Left cardiac atrium (tissue), 4 donors: ENCODE measurements at regions not wholly inside any gene's neighbourhood (a gene's known extent, or its start where the extent isn't known, plus 50 kb on each side); places are given as distances from the start of the nearest gene placed in this dataset.
A peak's percentile ranks its signal among the peaks of the same experiment; 100 is the strongest.

Experiments
- ATAC-seq, 2 donors: fragments of 200-7000 bp; cut with Tn5 transposase; one replicate each; pipeline ENCODE4 v1.9.1; 2020; ENCODE audit warnings: mild to moderate bottlenecking in 2 of 2, moderate library complexity in 2 of 2
- DNase-seq: peaks from one replicate; pipeline ENCODE4 v3.0.0-alpha.2; 2020
- intact Hi-C, 2 donors: fragments of 100-400 bp; cut with DNase I; formaldehyde crosslinking; loops; one replicate each; pipeline versions ENCODE4 v1.14.1 to v1.15.1; 2022 to 2023
- donor health status: DM: no; HTN: yes; CAD: no.
- donor health status: DM: no; HTN: yes; CAD: no; lungs with severe emphysema.
- donor health status: DM: yes; HTN: yes; CAD: no.
- donor health status: Dilated cardiomyopathy.

- intact Hi-C loops, result loop anchor here in 1 of 2 donors (5.0 to 10.0 kb wide), 2 partner anchors 95 to 182 kb away; partner anchors contain the start of gene ZMIZ1
- DNase-seq (peak; percentile 88), ATAC-seq (peak; percentile 67 to 81)
Observed at GRCh38 chr10:78972160-78972946, 96.4 kb upstream of the ZMIZ1 start.

DNA sequence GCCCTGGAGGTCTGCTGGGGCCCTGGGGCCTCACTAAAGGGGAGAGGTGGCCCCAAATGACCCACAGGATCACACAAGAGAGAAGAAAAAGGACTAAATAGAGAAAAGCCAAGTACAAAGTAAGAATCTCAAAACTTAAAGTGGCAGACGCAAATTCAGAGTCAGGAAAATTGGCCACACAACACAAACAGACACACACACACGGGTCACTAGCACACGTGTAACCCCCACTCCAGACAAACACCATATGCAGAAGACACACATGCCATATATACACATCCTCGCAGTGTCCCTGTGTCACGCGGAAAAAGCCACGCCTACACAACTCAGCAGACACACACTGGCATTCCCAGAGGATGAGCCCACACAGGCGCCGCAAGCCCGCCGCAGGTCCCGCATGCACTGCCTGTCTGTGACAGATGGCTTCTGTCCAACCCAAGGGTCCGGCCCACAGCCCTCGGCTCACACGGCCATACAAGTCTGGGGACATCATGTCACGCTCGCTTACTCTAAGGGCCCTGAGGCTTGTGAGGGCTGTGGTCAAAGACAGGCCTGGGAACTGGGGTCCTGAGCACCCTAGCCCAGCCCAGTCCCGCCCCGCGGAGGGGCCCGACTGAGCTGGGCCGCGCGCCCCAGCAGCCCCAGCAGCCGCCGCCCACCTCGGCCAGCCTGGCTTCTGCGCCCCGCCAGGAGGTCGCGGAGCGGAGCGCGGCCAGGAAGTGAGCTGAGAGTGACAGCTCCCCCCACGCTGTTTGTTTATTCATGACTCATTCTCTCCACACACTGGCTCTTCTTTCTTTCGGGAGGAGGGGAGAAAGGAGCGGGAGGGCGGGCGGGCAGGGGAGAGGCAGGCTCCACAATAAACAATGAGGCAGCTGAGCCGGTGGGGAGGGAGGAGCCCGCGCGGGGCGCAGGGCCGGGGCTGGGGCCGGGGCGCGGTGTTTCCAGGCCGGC lies 95.5 kb upstream of the ZMIZ1 start:
- intact Hi-C loops, result loop anchor here in 1 of 2 donors (5.0 to 10.0 kb wide), 2 partner anchors 94 to 182 kb away; partner anchors contain the start of gene ZMIZ1
- ATAC-seq (peak; percentile 70 to 79), DNase-seq (peak; percentile 88)

- DNase-seq (peak; percentile 81), ATAC-seq (peak; percentile 28 to 69)
- intact Hi-C loops, result loop anchor here in 1 of 2 donors (5.0 to 10.0 kb wide), 2 partner anchors 93 to 181 kb away; partner anchors contain the start of gene ZMIZ1
Observed at GRCh38 chr10:78973901-78974616, 94.7 kb upstream of the ZMIZ1 start.

- intact Hi-C loops, result loop anchor here in 1 of 2 donors (5.0 to 10.0 kb wide), 3 partner anchors 93 to 223 kb away; partner anchors contain the start of gene ZMIZ1
- ATAC-seq (peak; percentile 6 to 9), DNase-seq (peak; percentile 66)
Observed at GRCh38 chr10:78974617-78975317, 94.0 kb upstream of the ZMIZ1 start.

DNA sequence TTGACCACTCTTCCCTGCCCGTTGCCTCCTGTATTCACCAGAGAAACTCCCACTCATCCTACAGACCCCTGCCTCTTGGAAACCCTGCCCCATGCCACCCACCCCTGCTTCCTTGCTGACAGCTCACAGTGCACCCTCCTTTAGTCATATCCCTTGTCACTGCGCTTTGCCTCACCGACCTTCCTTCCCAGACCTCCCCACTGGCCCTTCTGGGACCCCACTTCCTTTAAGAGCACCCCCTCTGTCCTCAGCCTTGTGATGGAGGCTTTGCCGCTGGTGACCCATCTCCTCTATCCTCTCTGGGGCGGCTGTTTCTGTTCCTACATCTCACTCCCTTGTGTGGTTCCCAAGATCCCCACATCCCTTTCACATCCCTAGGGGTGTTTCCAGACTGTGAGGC lies 92.8 kb upstream of the ZMIZ1 start:
- ATAC-seq, result no peak
- intact Hi-C loops, result loop anchor here in 1 of 2 donors (5.0 to 10.0 kb wide), 2 partner anchors 179 to 221 kb away; no protein-coding TSS in a partner anchor
- no peak for DNase-seq

GRCh38 chr10:78976825-78977755 lies 91.7 kb upstream of the ZMIZ1 start:
- DNase-seq (no peak), ATAC-seq (no peak)
- intact Hi-C loops, result loop anchor here in 1 of 2 donors (5.0 to 10.0 kb wide), 2 partner anchors 178 to 220 kb away; no protein-coding TSS in a partner anchor

GRCh38 chr10:78979938-78980337 lies 88.8 kb upstream of the ZMIZ1 start:
- no peak for DNase-seq
- ATAC-seq, result no peak
- intact Hi-C loops, result loop anchor here in 1 of 2 donors (5.0 to 10.0 kb wide), 2 partner anchors 175 to 217 kb away; no protein-coding TSS in a partner anchor

DNA sequence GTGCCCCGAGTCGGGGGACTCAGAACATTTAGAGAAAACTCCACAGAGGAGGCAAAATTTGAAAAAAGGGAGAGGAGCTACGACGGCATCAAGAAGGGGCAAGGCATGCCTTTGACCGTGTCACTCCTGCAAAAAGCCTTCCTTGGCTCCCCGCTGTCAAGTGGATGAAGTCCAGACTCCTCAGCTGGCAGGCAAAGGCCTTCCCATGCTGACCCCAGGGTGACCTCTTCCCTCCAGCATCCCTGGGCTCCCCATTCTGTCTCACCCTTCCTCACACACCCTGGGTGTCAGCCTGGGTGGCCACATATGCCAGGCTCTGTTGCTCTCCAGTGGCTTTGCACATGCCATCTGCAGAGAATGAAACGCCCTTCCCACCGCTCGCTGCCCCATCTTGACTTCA lies 88.4 kb upstream of the ZMIZ1 start:
- intact Hi-C loops, result no loop called here
- DNase-seq, result no peak
- ATAC-seq, result no peak

- DNase-seq (no peak), ATAC-seq (no peak)
- intact Hi-C loops, result no loop called here
Observed at GRCh38 chr10:78980815-78981214, 88.0 kb upstream of the ZMIZ1 start.

GRCh38 chr10:78981257-78981969 lies 87.4 kb upstream of the ZMIZ1 start:
- ATAC-seq (no peak), DNase-seq (no peak)
- intact Hi-C loops, result no loop called here

GRCh38 chr10:78981970-78982281 lies 86.8 kb upstream of the ZMIZ1 start:
- no peak for DNase-seq
- ATAC-seq, result peak; percentile 64 to 84
- intact Hi-C loops, result no loop called here

DNA sequence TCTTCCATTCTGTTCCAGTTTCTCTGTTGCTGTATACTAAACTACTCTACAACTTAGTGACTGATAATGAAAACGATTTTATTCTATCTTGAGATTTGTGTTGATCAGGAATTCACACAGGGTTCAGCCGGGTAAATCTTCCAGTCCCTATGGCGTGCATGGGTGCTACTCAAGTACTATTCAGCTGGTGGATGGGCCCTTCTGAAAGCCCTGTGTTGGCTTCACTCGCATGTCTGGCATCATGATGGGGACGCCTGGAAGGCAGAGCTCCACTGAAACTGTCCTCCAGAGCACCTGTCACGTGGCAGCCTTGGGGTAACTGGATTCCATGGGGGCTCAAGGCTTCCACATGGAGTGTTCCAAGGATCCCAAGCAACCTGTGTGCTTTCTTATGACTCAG lies 86.0 kb upstream of the ZMIZ1 start:
- ATAC-seq (no peak), DNase-seq (no peak)
- intact Hi-C loops, result no loop called here

DNA sequence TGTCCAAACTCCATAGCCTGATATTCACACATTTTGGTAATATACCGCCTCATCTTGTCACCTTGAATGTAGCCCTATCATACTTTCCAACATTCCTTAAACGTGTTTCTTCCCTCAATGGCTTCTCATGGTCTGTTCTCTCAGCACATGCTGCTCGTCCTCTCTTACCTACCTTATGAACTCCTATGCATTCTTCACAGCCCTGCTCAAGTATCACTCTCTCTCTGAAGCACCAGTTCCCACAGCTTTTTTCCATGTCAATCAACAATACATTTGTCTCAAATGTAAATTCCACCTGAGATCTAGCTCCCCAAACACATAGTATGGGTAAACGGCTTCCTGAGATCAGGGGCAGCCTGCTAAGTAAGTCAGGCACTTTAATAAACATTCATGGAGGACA lies 85.2 kb upstream of the ZMIZ1 start:
- intact Hi-C loops, result no loop called here
- DNase-seq, result no peak
- ATAC-seq, result no peak

DNA sequence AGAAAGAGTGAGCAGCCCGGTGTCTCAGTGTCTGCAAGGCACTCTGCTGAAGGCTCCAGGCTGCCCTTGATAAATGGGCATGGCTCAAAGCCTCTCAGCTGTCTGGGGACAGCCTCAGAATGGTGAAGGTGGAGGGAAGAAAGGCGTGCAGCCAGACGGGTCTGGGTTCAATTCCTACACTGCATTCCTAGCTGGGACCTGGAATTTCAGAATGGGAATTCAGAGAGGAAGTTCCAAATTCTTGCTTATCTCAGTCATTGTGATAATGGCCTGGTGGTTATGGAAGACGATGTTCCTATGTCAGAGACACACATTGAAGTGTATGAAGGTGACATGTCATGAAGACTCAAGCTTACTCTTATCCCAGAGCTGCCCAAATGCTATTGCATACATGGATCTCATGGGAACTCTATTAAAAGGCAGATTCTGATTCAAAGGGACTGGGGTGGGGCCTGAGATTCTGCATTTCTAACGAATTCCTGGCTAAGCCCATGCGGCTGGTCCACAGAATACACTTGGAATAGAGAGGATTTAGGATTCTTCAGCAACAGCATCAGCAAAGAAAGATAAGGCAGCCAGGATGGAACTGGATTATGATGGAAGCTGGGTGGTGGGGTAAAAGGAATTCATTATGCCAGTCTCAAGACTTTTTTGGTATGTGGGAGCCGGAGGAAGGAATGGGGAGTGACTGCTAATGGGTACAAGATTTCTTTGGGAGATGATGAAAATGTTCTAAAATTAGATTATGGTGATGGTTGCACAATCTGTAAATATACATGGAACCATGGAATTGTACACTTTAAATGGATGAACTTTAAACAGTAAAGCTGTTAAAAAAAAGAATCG lies 82.6 kb upstream of the ZMIZ1 start:
- DNase-seq (no peak), ATAC-seq (peak in 1 of 2 donors; percentile 33)
- intact Hi-C loops, result no loop called here

GRCh38 chr10:78991187-78991586 lies 77.6 kb upstream of the ZMIZ1 start:
- intact Hi-C loops, result no loop called here
- ATAC-seq (no peak), DNase-seq (no peak)

DNA sequence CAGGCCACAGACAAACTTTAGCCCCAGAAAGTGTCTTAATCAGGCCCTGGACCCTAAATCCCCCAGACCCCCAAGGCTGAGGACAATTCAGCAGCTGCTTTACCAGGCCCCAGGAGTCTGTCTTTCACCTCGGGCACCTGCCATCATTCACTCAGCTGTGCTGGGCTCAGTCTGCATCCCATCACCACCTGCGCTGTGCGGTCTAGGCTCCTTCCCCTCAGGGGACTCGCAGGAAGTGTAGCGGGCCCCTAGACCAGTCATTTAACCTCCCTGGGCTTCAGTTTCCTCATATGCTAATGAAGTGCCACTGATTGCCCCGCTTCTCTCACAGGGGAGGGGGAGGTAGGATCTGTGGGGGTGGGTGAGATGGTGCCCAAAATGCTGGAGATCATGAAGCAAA lies 76.4 kb upstream of the ZMIZ1 start:
- ATAC-seq, result no peak
- intact Hi-C loops, result no loop called here
- no peak for DNase-seq
